Panc1 (cell line): ENCODE measurements at regions not wholly inside any gene's neighbourhood (a gene's known extent, or its start where the extent isn't known, plus 50 kb on each side); places are given as distances from the start of the nearest gene placed in this dataset.

Experiments used
- ATAC-seq: fragments of 200-7000 bp; cut with Tn5 transposase; 2 replicates; pipeline ENCODE4 v1.9.1; 2020; ENCODE audit warnings: mild to moderate bottlenecking, moderate library complexity
- BruUV-seq: library from RNA; stranded (reverse); fragments of 400-500 nt; replicated peaks from 2 replicates; lab custom pipeline; 2021; lab: Mats Ljungman, UMichigan
- CTCF ChIA-PET: fragments of 300-600 bp; sonication (Branson Sonifier 250); formaldehyde crosslinking; loops from one replicate; lab custom pipeline; 2022; ENCODE audit warnings: antibody characterized with exemption; lab: Charles Lee
- POLR2A ChIA-PET: fragments of 300-600 bp; sonication (Branson Sonifier 250); formaldehyde crosslinking; loops from one replicate; lab custom pipeline; 2022; ENCODE audit warnings: antibody characterized with exemption; lab: Charles Lee
- DNase-seq: peaks from one replicate; pipeline ENCODE4 v3.0.0-alpha.2; 2010; ENCODE audit warnings: low read depth, low spot score
- H3K27ac ChIP-seq: 2 replicates; pipeline ENCODE4 v1.5.1; 2011; ENCODE audit warnings: mild to moderate bottlenecking, low read length, inconsistent platforms
- H3K27me3 ChIP-seq: fragments of 200-500 bp; sonication (Bioruptor generic); 2 replicates; pipeline ENCODE4 v1.6.0; 2014; ENCODE audit warnings: low read length, inconsistent platforms; ENCODE audit not compliant: control insufficient read depth, insufficient read depth
- H3K36me3 ChIP-seq: fragments of 200-500 bp; sonication (Bioruptor generic); 2 replicates; pipeline ENCODE4 v1.5.1; 2014; ENCODE audit warnings: inconsistent platforms, mild to moderate bottlenecking, low read length, moderate library complexity; ENCODE audit not compliant: control insufficient read depth, insufficient read depth
- H3K4me1 ChIP-seq: 2 replicates; pipeline ENCODE4 v1.5.1; 2011; ENCODE audit warnings: inconsistent platforms, mild to moderate bottlenecking, low read length, moderate library complexity; ENCODE audit not compliant: control insufficient read depth, insufficient read depth
- H3K4me3 ChIP-seq, 2 experiments: 2 replicates each; pipeline ENCODE4 v1.5.1; 2011 to 2012; ENCODE audit warnings: low read depth in 2 of 2, low read length in 2 of 2, mild to moderate bottlenecking in 2 of 2, inconsistent platforms in 1 of 2, moderate library complexity in 1 of 2
- H3K9me3 ChIP-seq: fragments of 200-500 bp; sonication (Bioruptor generic); 2 replicates; pipeline ENCODE4 v1.5.1; 2014; ENCODE audit warnings: low read depth, mild to moderate bottlenecking, inconsistent platforms, low read length, moderate library complexity; ENCODE audit not compliant: control insufficient read depth, insufficient read depth
- CTCF ChIP-seq: fragments of 450-650 bp; IDR thresholded peaks from 2 replicates; pipeline ENCODE4 v1.5.1; 2017; ENCODE audit warnings: mild to moderate bottlenecking
- POLR2AphosphoS5 ChIP-seq: IDR thresholded peaks from 2 replicates; pipeline ENCODE4 v1.6.1; 2012; ENCODE audit warnings: mild to moderate bottlenecking, low read depth, low read length, moderate library complexity
- REST ChIP-seq, 2 experiments: IDR thresholded peaks; 2 replicates each; pipeline ENCODE4 v1.6.1; 2011 to 2012; ENCODE audit warnings: low read depth in 2 of 2, control low read depth in 1 of 2, low read length in 1 of 2, mild to moderate bottlenecking in 1 of 2, moderate library complexity in 1 of 2; ENCODE audit not compliant: insufficient read depth in 1 of 2
- SIN3A ChIP-seq: IDR thresholded peaks from 2 replicates; pipeline ENCODE4 v1.6.1; 2012; ENCODE audit warnings: low read depth, mild to moderate bottlenecking, low read length, moderate library complexity, borderline replicate concordance; ENCODE audit not compliant: insufficient read depth
- TCF7L2 ChIP-seq: IDR thresholded peaks from 2 replicates; pipeline ENCODE4 v1.6.1; 2011; ENCODE audit warnings: mild to moderate bottlenecking, low read depth, low read length, inconsistent platforms
- in situ Hi-C: cut with HindIII; loops from 2 replicates; pipeline ENCODE4 v1.10.0; 2016; ENCODE audit warnings: low sequenced_read_pairs, low pct_unique_long_range_greater_than_20kb
- intact Hi-C: fragments of 100-400 bp; cut with micrococcal nuclease; formaldehyde crosslinking; loops from one replicate; pipeline ENCODE4 v1.10.0; 2022; ENCODE audit not compliant: unreplicated experiment

GRCh38 chr13:31049083-31049482 is 112.6 kb downstream of the HSPH1 start:
- POLR2A ChIA-PET: no interaction called here

GRCh38 chr13:31048521-31048920 is 113.2 kb downstream of the HSPH1 start:
- intact Hi-C loops: loop anchor here (10.0 kb wide), 1 partner anchor 244 kb away; no protein-coding TSS in a partner anchor
- no peak overlapping the region for H3K4me3 ChIP-seq
- CTCF ChIA-PET: no interaction called here
- DNase-seq (no peak), ATAC-seq (no peak)
- in situ Hi-C loops: no loop called here
- POLR2A ChIA-PET: no interaction called here
- no peaks in the 10 kb centered on the region for H3K27me3 ChIP-seq
- H3K27ac ChIP-seq: no peak overlapping the region; the same call in 1 of the 2 replicates
- no peaks in the 10 kb centered on the region for H3K36me3 ChIP-seq
- H3K9me3 ChIP-seq: no peaks in the 10 kb centered on the region
- peaks cover 21% of the 10 kb centered on the region for H3K4me1 ChIP-seq
- TF ChIP-seq REST (IDR thresholded peaks at IDR 0.05; ENCODE audit: insufficient read depth in 1 of 2, low read depth in 2 of 2, low read length in 1 of 2) (no peak), TCF7L2 (no peak), POLR2AphosphoS5 (no peak), CTCF (no peak), SIN3A (no peak)
- no TSS peak for BruUV-seq

More at GRCh38 chr13:31049083-31049482, 112.6 kb downstream of the HSPH1 start:
- no TSS peak for BruUV-seq
- H3K4me1 ChIP-seq: peaks cover 21% of the 10 kb centered on the region
- TF ChIP-seq SIN3A (no peak), REST (IDR thresholded peaks at IDR 0.05; ENCODE audit: insufficient read depth in 1 of 2, low read depth in 2 of 2, low read length in 1 of 2) (no peak), POLR2AphosphoS5 (no peak), TCF7L2 (no peak), CTCF (no peak)
- no peak overlapping the region for H3K4me3 ChIP-seq
- CTCF ChIA-PET: no interaction called here
- intact Hi-C loops: loop anchor here (10.0 kb wide), 1 partner anchor 244 kb away; no protein-coding TSS in a partner anchor
- no peaks in the 10 kb centered on the region for H3K36me3 ChIP-seq
- H3K27ac ChIP-seq: no peak overlapping the region
- DNase-seq (no peak), ATAC-seq (no peak)
- no peaks in the 10 kb centered on the region for H3K9me3 ChIP-seq
- H3K27me3 ChIP-seq: no peaks in the 10 kb centered on the region
- in situ Hi-C loops: no loop called here
